ENCODE measurements at regions not wholly inside any gene's neighbourhood (a gene's known extent, or its start where the extent isn't known, plus 50 kb on each side); places are given as distances from the start of the nearest gene placed in this dataset.

DNA sequence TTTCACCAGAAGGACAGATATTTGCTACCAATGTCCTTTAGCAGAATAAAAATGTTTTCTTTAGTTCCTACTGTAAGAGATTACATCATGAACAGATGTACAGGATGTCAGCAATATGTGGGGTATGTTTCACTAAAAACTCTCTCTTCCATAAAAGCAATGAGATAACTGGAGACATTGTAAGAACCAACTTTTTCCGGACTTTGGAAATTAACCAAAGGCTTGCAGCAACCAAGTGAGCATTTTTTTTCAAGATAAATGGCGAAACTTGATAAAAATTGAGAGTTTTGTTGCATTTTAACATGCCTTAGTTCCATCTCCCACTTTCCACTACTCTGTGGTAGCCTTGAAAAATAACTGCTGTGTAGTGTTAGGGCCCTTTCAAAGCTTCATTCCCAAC is 429.8 kb upstream of the CDH2 start:
- no peak for DNase-seq (ENCODE audit: low spot score)

DNA sequence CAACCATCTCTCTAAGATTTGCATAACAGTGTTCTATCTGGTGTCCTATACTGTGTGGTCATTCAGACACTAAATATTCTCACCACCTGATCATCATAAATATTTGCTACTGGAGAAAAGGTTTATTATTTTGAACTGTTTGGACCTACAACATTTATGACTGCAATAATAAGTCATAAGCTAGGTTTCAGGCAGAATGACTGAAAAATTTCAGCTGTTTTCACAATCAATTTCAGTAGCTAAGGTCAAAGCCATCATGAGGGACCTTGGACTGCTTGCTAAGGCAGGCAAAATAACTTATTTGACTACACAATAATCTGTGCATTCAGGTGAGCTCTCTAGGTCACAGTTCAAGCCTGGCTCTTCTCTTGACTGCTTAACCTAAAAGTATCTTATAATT is 425.5 kb upstream of the CDH2 start:
- DNase-seq (ENCODE audit: low spot score): no peak

DNA sequence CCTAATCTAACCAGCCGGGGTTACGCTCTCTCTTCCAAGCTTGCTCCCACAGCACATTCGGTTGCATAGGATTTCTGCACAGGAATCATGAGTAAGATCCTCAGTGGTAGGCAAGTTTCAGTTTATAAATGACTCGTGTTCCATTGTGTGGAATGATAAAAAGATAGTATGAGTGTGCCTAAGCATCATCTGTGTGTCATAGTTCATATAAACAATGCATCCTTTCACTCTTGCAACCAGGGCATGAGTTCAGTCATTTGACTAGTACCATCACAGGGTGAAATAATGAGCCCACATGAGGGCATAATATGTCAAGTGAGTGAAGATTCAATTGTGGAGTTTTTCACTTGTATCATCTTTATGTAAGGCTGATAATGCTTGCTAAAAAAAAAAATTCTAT is 417.1 kb upstream of the CDH2 start:
- DNase-seq (ENCODE audit: low spot score): no peak

DNA sequence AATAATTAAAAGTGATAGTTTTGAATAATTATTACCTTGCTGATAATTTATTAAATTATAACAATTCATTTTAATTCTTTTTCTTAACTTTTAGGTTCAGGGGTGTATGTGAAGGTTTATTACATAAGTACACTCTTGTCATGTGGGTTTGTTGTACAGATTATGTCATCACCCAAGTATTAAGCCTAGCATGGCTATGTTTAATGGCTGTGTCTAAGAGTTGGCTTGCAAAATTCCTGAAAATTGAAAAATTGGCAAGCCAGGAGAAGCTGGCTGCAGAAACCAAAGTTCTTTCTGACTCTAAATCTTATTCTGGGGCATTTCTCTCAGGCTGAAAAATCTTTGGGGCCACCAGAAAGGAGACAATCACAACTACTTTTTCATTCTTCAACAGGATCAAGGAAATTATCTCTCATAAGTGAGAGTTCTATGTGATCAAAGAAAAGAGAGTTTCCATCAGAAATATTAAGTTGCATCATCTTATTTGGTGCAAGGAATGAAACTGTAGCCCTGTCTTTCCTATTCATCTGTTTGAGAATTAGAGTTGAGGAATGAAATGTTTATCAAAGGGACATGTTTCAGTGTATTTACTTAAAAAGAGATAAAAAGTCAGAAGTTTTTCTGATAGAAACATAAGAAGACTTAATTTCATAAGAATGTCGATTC is 412.1 kb upstream of the CDH2 start:
- no peak for DNase-seq (ENCODE audit: low spot score)

DNA sequence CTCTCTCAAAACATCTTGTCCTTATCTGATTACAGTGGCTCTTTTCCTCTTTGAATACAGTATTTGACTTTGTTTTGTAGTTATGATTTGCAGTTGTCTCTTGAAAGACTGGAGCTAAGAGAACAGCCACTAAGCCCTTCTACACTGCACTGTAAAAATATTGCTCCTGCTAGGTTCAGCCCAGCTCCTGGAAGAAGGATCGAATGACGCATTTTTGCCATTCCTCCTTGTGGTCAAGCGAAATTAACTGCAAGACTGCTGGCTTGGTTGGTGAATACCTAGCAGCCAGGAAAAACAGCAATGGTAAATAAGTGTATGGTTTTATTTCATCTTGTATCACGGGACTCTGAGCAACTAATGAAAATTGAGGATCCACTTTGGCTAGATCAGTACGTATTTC is 407.8 kb upstream of the CDH2 start:
- DNase-seq (ENCODE audit: low spot score): no peak

DNA sequence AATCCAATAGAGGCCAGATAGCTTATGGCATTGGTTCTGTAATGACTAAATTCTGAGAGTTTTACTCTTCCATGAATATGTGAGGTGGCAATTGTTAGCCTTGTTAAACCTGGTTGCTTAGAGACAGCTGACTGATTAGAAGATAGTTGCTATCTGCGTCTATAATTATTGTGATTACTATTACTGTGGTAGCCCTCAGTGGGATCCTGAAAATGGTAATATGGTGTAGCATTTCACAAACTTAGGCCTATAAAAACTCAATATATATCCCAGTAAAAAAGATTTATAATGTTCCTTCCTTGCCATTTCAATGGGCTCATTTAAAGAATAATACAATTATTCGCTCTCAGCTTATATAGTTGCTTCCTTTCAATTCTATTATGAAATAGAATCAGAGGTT is 405.8 kb upstream of the CDH2 start:
- no peak for DNase-seq (ENCODE audit: low spot score)

DNA sequence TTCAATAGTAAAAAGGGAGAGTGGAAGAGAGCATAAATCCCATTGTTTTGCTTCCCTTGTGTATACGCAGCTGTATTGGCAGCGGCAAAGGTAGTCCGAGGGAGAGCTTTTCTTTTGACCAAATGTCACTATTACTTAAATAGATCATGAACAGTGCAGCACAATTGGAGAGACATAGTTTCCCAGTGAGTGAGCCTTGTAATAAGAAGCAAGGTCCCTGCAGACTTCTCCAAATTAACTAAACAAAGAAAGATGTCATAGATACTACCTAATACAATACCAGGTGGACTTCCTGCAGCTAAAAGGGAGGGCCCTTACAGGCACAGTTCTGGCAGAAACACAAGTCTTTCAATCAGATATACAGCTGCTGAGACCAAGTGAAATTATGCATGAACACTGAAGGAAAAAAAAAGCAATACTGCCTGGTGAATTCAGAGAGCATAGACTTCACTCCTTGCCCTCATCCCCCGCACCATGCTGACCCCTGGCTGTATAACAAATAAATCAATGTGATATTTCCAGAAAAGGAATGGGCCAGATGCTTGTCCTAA is 404.7 kb upstream of the CDH2 start:
- no peak for DNase-seq (ENCODE audit: low spot score)

DNA sequence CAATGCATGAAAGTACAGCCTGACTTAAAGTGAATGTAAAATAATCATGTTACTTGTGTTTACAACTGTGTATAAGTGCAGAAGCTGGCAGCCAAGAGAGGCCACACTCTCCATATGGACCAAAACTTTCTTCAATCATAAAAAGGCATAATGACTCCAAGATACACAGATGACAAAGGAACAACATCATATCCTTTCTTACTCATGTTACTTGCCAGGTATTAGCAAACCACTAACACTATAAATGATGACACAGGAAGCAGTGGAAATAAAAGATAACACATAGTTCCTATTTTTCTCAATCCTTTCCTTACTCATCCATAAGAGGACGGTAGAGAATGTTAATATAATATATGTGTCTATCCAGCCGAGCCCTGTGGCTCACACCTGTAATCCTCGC is 400.0 kb upstream of the CDH2 start:
- DNase-seq (ENCODE audit: low spot score): no peak

DNA sequence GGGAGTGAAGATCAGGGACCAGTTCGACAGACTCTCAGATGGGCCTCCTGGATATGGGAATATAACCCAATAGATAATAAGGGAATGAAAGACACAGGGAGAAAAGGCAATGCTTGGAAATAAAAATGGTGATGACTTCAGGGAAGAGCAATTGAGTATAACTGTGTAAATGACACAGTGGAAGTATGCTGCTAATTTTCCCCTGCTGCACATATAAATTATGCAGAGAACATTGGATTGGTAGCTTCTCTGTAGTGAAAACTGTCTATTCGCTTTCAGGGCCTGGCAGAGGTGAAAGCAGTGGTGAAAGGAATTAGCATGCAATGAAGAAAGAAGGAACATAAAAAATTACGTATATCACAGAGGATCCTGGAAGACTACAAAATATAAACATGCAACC is 398.2 kb upstream of the CDH2 start:
- no peak for DNase-seq (ENCODE audit: low spot score)

DNA sequence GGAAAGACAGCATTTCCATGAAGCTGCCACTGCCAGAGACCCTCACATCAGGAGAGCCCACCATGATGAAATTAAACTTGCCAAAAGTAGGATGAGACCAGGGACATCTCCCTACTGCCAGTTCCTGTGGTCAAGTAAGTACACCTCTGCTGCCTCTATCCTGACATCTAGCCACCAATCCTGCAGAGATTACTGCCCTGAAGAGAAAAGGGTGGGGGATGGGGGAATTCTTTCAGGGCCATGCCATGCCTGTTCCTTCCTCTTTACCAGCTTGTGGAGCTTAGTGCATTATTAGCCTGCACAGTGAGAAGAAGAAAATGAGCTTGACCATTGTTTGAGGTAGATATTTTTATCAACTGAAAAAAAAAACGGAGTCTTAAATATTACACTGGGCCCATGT is 397.2 kb upstream of the CDH2 start:
- DNase-seq (ENCODE audit: low spot score): no peak

DNA sequence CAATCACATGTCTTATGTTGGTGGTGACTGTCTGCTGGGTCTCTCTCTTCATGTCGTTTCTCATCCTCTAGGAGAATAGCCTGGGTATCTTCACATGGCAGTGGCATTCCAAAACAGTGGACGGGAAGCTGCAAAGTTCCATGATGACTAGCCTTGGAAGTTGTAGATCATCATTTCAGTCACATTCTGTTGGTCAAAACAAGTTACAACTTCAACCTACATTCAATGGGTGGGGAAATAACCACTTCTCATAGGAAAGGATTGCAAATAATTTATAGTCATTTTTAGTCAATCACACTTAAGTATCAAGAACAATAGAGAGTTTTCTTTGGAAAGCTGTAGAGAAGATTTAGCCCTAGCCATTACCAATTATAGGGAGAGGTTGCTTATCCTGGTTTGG is 395.0 kb upstream of the CDH2 start:
- no peak for DNase-seq (ENCODE audit: low spot score)

DNA sequence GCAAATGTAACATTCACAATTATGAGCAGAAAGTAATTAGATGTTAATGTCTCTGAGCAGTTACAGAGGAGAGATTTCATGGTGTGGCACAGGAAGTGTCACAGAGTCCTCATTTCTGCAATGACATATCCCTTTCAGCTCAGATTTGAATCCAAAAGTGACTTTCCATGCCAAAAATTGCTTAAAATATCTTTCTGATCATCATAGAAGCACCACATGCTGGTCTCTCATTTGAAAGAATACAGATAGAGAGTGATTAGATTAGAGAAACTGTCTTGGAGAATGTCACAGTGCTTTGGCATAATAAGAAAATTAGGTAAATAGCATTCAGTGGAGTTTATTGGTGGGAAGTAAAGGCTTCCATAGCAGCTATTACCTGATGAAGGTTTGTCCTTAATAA is 383.4 kb upstream of the CDH2 start:
- no peak for DNase-seq (ENCODE audit: low spot score)

DNA sequence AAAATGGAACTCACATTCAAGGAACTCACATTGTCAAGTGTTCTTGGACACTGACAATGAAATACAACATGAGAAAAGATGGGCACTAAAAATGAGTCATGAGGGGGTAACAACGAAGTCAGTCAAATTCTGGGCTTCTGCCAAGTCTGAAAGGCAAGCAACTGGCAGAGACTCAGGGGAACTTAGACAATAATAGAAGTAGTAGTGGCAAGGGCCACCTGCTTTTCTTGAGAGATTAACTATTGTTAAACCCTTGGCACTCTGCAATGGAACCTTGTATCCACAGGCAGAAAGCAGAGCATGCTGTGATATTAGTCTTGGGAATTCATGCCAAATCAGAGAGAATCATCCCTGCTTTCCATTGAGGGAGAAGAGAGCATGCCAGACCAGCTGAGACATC is 382.6 kb upstream of the CDH2 start:
- DNase-seq (ENCODE audit: low spot score): no peak

DNA sequence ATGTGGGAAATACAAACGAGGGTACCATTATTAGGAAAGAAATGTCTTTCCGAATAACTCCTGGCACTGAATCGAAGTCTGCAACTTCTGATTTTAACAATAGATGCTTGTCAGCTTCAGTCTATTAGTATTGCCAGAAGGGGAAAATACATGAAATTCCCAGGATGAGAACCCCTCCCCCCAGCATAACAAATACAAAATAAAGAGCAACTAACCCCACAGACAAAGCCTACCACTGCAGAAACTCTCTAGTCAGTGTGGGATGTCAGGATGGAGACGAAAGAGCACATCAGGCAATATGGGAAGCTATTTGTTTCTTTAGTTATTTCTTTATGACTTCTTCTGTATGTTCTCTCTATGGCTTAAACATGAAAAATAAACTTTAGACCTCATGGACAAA is 365.0 kb upstream of the CDH2 start:
- no peak for DNase-seq (ENCODE audit: low spot score)

DNA sequence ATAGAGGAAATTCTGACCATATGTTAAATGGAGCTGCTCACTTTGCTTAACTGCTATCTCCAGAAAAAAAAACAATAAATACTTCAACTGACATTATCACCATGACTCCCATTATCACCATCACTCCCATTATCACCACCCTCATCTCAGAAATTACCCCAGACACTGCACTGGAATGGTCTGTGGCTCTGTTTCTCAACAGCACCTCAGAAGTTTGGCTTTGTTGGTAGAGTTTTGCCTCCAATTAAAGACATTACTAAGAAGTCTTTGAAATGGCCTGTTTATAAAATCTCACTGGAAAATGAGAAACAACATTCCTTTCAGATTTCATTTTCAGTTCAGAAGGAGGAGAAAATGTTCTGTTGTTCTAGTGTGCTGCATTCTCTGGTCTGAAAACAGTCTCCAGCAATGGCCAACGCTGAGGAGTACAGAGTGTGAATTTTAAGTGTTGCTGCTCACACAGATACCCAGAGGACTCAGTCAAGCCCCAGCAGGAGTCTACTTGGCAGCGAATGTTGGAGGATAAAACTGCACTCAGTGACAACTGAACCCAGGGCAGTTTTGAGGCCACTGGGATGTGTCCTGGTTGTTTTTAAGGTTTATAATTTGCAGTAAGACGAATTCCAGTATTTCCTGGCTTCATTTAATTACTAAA is 364.5 kb upstream of the CDH2 start:
- DNase-seq (ENCODE audit: low spot score): peak; percentile 43

DNA sequence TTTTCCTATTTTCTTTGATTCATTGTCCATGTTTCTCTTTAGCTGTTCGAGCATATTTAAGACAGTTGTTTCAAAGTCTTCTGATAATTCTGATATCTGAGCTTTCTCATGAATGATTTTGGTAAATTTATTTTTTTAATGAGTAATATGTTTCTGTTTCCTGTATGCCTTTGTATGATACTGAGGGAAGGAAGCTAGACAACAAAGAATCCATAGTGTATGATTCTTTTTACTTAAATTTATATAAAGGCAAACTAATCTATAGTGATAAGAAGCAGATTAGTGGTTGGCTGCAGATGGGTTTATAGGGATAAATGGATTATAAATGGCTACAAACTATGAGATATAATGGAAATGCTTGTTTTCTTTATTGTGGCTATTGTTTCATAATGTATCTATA is 352.7 kb upstream of the CDH2 start:
- no peak for DNase-seq (ENCODE audit: low spot score)

DNA sequence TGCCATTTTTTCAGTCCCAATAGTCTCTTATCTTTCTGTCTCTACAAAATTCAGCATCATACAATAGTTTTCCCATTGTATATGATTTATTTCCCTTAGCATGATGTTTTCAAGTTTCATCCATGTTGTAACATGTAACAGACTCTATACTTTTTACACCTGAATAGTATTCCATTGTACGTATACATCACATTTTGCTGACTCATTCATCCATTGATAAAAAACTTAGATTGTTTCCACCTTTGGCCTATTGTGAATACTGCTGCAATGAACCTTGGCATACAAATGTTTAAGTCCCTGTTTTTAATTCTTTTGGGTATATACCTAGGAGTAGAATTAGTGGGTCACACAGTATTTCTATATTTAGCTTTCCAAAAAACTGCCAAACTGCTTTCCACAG is 349.3 kb upstream of the CDH2 start:
- DNase-seq (ENCODE audit: low spot score): no peak

DNA sequence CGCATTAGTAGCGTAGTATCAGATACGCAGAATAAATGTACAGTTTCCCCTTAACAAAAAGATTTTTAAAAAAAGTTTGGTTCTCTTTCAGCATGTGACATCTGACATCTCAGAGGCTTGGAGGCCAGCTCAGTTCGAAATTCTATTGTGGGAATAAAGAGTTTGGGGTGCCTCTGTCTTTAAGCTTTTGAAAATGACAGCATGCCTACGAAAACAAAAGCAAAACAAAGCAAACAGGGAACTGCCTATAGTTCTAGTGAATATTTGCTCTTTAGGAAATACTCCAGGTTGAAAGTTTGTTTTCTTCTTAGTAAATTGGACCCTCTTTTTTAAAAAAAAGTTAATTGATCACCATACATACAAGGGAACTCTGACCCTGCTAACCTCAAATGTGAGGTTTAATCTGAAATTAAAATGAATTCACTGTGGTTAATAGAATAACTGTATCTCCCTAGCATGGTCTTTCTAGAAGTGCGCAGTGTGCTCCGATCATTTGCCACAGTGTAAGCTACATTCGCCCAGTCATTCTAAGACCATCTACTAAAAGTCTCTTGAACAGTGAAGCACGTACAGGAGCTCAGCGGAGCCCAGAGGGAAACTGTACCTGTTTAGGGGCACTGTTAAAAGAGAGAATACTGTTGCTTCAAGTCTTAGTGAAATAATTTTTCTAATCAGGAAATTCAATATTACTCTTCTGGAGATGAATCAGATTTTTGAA is 347.0 kb upstream of the CDH2 start:
- no peak for DNase-seq (ENCODE audit: low spot score)

DNA sequence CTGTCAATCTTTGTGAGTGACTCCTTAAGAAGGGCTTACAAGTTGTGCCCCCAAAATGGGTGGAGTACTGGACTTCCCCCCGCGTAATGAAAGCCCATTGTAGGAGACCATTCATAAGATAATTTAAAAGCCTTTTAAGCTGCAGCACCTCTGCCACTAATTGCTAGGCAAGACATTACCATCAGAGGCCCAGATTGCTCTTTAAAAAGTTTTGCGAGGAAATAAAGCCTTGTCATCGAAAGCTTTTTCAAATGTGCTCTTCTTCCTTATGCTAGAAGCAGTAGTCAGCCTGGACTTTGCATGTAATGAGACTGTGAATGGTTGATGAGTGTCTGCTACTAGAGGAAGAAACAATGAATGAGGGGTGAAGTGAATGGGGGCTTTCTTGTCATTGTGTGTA is 345.3 kb upstream of the CDH2 start:
- no peak for DNase-seq (ENCODE audit: low spot score)

DNA sequence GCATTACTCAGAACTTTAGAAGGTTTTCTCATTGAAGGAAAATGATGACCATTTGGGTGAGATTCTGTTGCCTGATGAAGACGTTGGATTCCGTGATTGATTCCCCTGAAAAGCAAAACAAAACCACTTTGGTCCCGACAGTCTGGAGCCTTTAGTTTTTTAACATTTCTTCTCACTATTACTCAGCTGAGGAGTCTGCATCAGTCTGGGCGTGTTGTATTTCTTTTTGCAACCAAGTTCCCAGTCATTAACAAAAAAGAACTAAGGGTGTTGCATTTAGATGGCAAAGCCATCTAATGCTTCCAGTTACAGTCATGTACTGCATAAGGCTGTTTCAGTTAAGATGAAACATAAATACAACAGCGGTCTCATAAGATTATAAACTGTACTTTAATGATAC is 343.1 kb upstream of the CDH2 start:
- no peak for DNase-seq (ENCODE audit: low spot score)

DNA sequence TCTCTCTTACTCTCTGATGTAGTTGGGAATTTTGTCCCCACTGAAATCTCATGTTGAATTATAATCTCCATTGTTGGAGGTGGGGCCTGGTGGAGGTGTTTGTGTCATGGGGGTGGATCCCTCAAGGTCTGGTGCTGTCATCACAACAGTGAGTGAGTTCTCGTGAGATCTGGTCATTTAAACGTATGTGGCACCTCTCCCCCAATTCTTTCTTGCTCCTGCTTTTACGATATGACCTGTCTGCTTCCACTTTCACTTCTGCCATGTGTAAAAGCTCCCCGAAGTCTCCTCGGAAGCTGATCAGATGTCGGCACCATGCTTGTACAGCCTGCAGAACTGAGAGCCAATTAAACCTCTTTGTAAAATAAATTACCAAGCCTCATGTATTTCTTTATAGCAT is 337.8 kb upstream of the CDH2 start:
- no peak for DNase-seq (ENCODE audit: low spot score)

DNA sequence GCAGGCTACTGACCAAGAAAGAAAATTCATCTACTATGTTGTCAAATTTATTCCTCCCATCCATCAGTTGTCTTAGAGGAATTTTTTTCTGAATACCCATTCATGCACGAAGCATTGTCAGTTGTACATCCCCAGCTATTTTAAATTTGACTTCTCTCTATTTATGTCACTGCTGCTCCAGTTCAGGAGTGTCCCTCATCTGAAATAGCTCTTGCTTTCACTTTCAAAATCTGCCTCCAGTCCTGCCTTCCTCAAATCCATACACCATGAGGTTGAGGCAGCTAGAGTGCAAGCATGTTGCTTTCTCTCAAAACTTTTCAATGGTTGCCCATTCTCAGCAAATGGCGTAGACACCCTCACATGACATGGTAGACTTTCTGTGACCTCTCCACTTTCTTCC is 335.4 kb upstream of the CDH2 start:
- DNase-seq (ENCODE audit: low spot score): no peak

DNA sequence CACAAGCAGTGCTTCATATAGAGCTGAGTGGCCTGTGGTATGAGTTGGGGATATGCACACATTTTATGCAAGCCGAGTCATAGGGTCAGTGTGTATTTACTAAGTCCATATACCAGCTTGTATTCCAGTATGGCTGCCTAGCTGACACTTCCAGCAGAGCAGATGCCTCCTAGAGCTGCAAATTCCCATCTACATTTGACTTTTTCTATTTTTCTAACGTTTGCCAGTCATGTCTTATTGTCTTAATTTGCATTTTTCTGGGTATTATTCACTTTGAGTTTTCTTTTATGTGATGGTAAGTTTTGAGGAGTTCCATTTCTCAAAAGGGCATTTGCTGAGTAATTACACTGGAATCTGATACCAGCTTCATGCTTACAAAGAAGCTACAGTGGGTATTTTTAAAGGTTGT is 334.5 kb upstream of the CDH2 start:
- DNase-seq (ENCODE audit: low spot score): no peak
